Epithelial cell of proximal tubule (primary cell): ENCODE measurements at regions not wholly inside any gene's neighbourhood (a gene's known extent, or its start where the extent isn't known, plus 50 kb on each side); places are given as distances from the start of the nearest gene placed in this dataset.

Experiments used
- DNase-seq: peaks from one replicate; pipeline ENCODE4 v3.0.0-alpha.2; 2011; ENCODE audit warnings: low read depth
- H3K4me3 ChIP-seq: 2 replicates; pipeline ENCODE4 v1.5.1; 2011; ENCODE audit warnings: low read depth, mild to moderate bottlenecking, low read length
- TF ChIP-seq, protein P1 (sequence below): conservative IDR thresholded peaks from 2 replicates; pipeline ENCODE4 v1.5.1; 2012; ENCODE audit warnings: low read depth, mild to moderate bottlenecking, low read length

- TF ChIP-seq, protein P1, sequence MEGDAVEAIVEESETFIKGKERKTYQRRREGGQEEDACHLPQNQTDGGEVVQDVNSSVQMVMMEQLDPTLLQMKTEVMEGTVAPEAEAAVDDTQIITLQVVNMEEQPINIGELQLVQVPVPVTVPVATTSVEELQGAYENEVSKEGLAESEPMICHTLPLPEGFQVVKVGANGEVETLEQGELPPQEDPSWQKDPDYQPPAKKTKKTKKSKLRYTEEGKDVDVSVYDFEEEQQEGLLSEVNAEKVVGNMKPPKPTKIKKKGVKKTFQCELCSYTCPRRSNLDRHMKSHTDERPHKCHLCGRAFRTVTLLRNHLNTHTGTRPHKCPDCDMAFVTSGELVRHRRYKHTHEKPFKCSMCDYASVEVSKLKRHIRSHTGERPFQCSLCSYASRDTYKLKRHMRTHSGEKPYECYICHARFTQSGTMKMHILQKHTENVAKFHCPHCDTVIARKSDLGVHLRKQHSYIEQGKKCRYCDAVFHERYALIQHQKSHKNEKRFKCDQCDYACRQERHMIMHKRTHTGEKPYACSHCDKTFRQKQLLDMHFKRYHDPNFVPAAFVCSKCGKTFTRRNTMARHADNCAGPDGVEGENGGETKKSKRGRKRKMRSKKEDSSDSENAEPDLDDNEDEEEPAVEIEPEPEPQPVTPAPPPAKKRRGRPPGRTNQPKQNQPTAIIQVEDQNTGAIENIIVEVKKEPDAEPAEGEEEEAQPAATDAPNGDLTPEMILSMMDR = no peak
- H3K4me3 ChIP-seq = no peak overlapping the region
- DNase-seq = no peak
These were observed 388.0 kb downstream of the LMO7 start for GRCh38 chr13:76024151-76024550.

GRCh38 chr13:76023652-76024051 lies 387.5 kb downstream of the LMO7 start:
- no peak for DNase-seq
- TF ChIP-seq, protein P1 = no peak

GRCh38 chr13:76020421-76020955 lies 384.4 kb downstream of the LMO7 start:
- DNase-seq = no peak
- no peak overlapping the region for H3K4me3 ChIP-seq
- TF ChIP-seq, protein P1 = no peak

More at GRCh38 chr13:76023652-76024051, 387.5 kb downstream of the LMO7 start:
- H3K4me3 ChIP-seq = no peak overlapping the region

GRCh38 chr13:76019421-76020044 lies 383.4 kb downstream of the LMO7 start:
- H3K4me3 ChIP-seq = no peak overlapping the region
- no peak for DNase-seq
- TF ChIP-seq, protein P1 = peak; percentile 53

- TF ChIP-seq, protein P1 = no peak
- no peak for DNase-seq
- no peak overlapping the region for H3K4me3 ChIP-seq
These were observed 381.9 kb downstream of the LMO7 start for GRCh38 chr13:76017861-76018556.

DNA sequence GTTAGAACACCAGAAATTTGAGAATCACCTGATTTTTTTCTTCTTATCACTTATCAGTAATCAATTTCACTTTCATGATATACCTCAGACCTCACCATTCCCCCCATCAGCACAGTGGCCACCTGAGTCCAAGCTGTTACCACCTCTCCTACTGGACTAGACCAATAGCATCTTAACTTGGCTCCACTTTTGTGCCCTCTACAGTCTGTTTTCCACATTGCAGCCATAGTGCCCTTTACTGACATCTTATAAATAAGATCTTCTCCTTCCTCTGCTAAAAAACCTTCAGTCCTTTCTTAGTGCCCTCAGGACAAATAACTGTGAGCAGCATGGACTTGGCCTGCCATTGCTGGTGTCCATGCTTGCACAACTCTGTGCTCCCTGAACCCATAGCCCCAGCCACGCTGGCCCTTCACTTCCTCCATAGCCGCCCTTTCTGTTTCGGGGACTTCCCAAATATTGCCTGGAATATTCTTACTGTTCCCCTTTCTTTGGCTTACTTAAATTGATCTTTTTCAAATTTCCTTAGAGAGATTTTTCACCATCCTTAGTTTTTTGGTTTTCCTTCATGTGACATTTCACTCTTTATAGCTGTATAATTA lies 380.8 kb downstream of the LMO7 start:
- TF ChIP-seq, protein P1 = peak; percentile 76
- DNase-seq = no peak
- H3K4me3 ChIP-seq = no peak overlapping the region
